22Rv1 (cell line): ENCODE measurements at regions not wholly inside any gene's neighbourhood (a gene's known extent, or its start where the extent isn't known, plus 50 kb on each side); places are given as distances from the start of the nearest gene placed in this dataset.
"Not testable (repeated sequence)": the region's sequence is repeated elsewhere in the genome, so short reads cannot be mapped to it uniquely, and the experiment has no call there.

Experiments
- H3K27ac ChIP-seq: fragments of 450-650 bp; 2 replicates; pipeline ENCODE4 v1.5.1; 2017
- ZFX ChIP-seq: fragments of 450-650 bp; IDR thresholded peaks from 2 replicates; pipeline ENCODE4 v1.6.1; 2017; ENCODE audit warnings: antibody characterized with exemption, borderline replicate concordance
- TF ChIP-seq, protein P1 (sequence below): fragments of 450-650 bp; IDR thresholded peaks from 2 replicates; pipeline ENCODE4 v1.5.1; 2017; ENCODE audit warnings: mild to moderate bottlenecking

DNA sequence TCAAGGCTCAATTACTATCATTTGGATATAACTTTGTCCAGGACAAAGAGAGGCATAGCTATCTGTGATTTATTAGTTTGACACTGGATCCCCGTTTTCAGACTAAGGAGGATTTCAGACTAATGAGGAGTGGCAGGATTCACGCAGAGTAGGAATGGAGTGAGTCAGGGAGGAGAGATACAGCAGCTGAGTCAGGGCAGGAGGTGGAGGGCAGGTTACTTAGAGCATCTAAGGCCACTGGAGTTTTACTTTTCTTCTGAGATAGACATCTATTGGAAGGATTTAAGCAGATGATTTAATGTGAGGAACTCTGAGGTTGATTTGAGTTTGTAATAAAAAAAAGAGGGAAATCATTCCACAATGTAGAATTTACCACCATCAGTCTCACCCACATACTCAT lies 110.6 kb downstream of the RPIA start:
- not testable (repeated sequence) for H3K27ac ChIP-seq

DNA sequence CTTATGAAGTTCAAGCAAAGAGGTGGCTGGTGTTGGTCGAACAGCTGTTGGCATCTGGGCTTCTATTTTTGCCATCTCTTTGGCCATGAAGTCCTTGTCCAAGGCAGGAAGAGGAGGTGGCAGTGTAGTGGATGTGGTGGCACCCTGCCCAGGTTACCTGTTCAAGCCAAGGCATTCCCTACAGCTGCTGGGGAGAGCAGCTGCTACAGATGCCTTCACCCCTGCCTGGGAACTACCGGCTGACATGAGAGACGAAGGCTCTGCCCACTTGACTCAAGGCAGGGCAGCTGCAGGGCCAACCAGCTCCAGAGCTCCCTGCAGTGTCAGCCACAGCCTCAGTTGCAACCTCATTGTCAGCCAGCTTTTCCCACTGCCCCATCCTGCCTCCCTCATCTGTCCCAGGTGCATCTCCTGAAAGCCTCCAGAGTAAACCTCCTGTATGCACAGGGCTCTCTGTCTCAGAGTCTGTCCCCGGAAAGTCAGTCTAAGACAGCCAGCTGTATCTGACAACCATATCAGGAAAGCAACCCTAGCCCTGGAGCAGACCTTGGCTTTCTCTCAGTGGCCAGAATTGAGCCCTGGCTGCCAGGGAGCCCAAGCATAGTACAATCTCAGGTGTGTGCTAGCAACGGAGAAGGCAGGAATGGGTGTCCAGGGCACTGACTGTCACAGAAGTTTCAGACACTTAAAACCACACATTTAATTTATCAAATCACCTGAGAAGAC lies 115.9 kb downstream of the RPIA start:
- H3K27ac ChIP-seq: no peak overlapping the region
- TF ChIP-seq ZFX: no peak

DNA sequence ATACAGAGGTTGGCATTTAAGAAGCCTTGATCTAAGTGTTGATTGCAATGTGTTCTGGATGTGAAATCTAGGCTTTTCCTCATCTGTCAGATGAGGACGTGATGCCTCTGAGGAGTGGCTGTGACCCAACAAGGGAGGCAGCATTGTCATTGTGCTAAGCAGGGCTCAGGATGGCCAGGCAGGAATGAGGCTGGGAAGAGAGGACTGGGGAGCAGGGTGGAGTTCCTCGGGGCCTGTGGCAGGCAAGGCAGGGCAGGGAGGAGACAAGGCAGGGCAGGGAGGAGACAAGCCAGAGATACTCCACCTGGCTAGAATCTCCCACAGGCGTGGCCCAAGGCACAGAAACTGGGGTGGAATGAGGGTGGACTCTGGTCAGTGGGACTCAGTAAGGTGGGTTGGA lies 116.6 kb downstream of the RPIA start:
- no peak overlapping the region for H3K27ac ChIP-seq
- TF ChIP-seq ZFX: no peak
- TF ChIP-seq, protein P1, sequence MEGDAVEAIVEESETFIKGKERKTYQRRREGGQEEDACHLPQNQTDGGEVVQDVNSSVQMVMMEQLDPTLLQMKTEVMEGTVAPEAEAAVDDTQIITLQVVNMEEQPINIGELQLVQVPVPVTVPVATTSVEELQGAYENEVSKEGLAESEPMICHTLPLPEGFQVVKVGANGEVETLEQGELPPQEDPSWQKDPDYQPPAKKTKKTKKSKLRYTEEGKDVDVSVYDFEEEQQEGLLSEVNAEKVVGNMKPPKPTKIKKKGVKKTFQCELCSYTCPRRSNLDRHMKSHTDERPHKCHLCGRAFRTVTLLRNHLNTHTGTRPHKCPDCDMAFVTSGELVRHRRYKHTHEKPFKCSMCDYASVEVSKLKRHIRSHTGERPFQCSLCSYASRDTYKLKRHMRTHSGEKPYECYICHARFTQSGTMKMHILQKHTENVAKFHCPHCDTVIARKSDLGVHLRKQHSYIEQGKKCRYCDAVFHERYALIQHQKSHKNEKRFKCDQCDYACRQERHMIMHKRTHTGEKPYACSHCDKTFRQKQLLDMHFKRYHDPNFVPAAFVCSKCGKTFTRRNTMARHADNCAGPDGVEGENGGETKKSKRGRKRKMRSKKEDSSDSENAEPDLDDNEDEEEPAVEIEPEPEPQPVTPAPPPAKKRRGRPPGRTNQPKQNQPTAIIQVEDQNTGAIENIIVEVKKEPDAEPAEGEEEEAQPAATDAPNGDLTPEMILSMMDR: no peak

DNA sequence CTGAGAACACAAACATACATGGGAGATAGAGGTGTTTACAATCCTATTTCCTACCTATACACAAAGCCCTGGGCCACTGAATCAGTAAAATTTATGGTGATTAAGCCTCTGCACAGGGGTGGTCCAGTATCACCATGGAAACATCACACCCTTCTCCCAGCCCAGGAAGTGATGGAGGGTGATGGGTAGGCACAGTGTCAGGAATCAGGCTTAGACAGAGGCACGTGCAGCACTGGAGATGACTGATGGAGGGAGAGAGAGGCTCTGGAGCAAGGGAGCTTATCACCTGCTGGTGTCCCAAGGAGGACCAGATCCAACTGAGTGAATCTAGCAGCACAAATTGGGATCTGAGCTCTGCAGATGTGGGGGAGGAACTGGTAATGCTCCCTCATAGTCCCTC lies 117.2 kb downstream of the RPIA start:
- no peak overlapping the region for H3K27ac ChIP-seq
- TF ChIP-seq, protein P1: no peak
- no peak for TF ChIP-seq ZFX

DNA sequence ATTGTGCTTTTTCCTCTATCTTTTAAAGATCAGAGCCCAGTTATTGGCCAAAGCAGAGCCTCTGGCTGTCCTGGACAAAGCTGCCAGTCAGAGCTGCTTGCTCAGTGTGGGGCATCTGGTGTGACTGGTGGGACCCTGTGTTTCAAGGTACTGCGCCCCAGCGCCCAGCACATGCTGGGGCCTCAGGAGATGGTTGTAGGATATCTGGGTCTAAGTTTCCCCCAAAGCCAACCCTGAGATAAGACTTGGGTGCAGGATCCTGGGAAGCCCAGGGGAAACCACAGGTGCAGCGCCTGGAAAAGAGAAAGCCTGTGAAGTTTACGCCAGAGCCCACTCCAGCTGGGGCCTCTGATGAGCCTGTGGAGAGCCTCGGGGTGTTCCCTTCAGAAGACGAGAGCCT lies 117.7 kb downstream of the RPIA start:
- TF ChIP-seq, protein P1: no peak
- TF ChIP-seq ZFX: no peak
- H3K27ac ChIP-seq: no peak overlapping the region

DNA sequence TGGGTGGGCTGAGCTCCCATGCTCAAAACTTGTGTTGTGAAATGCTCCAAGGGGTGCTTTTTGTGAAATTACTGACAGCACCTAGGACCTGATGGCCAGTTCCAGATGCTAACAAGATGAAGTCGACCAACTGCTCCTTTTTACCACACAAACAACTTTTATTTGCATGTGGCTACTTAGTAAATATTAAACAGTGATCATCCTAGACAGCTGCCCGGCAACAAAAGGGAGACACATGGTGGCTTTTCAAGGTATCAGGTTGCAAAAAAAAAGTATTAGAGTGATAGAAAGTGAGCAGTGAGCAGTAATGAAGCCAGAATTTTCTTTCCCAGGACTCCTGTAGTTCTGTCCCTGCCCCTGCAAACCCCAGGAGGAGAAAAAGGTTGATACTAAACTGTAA lies 118.5 kb downstream of the RPIA start:
- TF ChIP-seq ZFX: no peak
- TF ChIP-seq, protein P1: no peak
- no peak overlapping the region for H3K27ac ChIP-seq

DNA sequence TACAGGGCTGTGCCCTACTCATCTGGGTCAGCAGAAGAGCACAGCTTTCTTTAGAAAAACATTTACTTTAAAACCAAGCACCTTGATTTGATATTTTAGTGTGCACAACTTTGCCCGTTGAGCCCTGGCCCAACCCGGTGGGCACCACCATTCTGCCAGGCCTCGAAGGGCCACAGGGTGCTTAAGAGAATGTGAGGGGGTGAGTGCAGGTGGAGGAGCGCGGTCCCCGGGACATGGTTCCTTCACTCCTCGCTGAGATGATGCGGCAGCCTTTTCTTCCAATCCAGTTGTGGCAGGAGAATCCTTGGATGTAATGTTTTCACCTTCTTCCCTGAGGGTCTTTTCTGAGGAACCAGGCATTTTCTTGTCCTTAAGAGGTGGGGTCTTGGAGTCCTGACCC lies 119.0 kb downstream of the RPIA start:
- no peak overlapping the region for H3K27ac ChIP-seq
- TF ChIP-seq, protein P1: no peak
- TF ChIP-seq ZFX: no peak

DNA sequence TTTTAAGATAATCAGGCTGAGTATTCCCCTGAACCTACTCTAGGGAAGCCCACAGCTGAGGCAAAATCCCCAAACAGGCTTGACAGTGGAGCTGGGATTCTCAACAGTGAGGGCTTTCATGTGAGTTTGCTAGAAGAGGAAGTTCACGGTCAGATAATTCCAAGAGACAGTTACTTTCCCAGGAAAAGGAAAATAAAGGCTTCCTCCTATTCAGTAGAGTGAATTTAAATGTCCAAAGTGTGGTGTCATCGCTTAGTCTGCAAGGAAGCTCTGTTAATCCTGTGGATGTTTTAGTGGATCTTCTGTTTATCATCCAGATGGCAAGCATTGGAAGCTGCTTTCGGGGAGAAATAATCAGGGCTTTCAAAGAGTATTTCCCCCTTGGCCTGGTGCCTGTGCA lies 119.8 kb downstream of the RPIA start:
- no peak for TF ChIP-seq ZFX
- TF ChIP-seq, protein P1: no peak

More for the DNA sequence above, 119.8 kb downstream of the RPIA start:
- no peak overlapping the region for H3K27ac ChIP-seq
